GM12891 (cell line): ENCODE measurements at regions not wholly inside any gene's neighbourhood (a gene's known extent, or its start where the extent isn't known, plus 50 kb on each side); places are given as distances from the start of the nearest gene placed in this dataset.

Source experiments
- PAX5 ChIP-seq: IDR thresholded peaks from 2 replicates; pipeline ENCODE4 v1.6.1; 2011; ENCODE audit warnings: low read length, moderate library complexity, mild to moderate bottlenecking; ENCODE audit not compliant: insufficient read depth, severe bottlenecking
- POLR2A ChIP-seq: IDR thresholded peaks from 2 replicates; pipeline ENCODE4 v1.6.1; 2011; ENCODE audit warnings: low read depth, low read length, control low read depth
- POLR2AphosphoS5 ChIP-seq: IDR thresholded peaks from 2 replicates; pipeline ENCODE4 v1.6.1; 2011; ENCODE audit warnings: low read depth, low read length, control low read depth
- POU2F2 ChIP-seq: IDR thresholded peaks from 2 replicates; pipeline ENCODE4 v1.6.1; 2011; ENCODE audit warnings: low read depth, mild to moderate bottlenecking, control low read depth, low read length, moderate library complexity
- SPI1 ChIP-seq: IDR thresholded peaks from 2 replicates; pipeline ENCODE4 v1.6.1; 2011; ENCODE audit warnings: low read depth, low read length, control low read depth
- TAF1 ChIP-seq: IDR thresholded peaks from 2 replicates; pipeline ENCODE4 v1.6.1; 2011; ENCODE audit warnings: low read depth, low read length, control low read depth

GRCh38 chr3:4151859-4152258 lies 151.3 kb upstream of the SETMAR start:
- TF ChIP-seq POLR2A: no peak
- TF ChIP-seq TAF1: no peak
- TF ChIP-seq POLR2AphosphoS5: no peak
- no peak for TF ChIP-seq SPI1
- no peak for TF ChIP-seq PAX5
- TF ChIP-seq POU2F2: no peak
